Panc1 (cell line): ENCODE measurements at regions not wholly inside any gene's neighbourhood (a gene's known extent, or its start where the extent isn't known, plus 50 kb on each side); places are given as distances from the start of the nearest gene placed in this dataset.

Source experiments
- CTCF ChIP-seq: fragments of 450-650 bp; IDR thresholded peaks from 2 replicates; pipeline ENCODE4 v1.5.1; 2017; ENCODE audit warnings: mild to moderate bottlenecking
- POLR2AphosphoS5 ChIP-seq: IDR thresholded peaks from 2 replicates; pipeline ENCODE4 v1.6.1; 2012; ENCODE audit warnings: mild to moderate bottlenecking, low read depth, low read length, moderate library complexity
- REST ChIP-seq, 2 experiments: IDR thresholded peaks; 2 replicates each; pipeline ENCODE4 v1.6.1; 2011 to 2012; ENCODE audit warnings: low read depth in 2 of 2, control low read depth in 1 of 2, low read length in 1 of 2, mild to moderate bottlenecking in 1 of 2, moderate library complexity in 1 of 2; ENCODE audit not compliant: insufficient read depth in 1 of 2
- SIN3A ChIP-seq: IDR thresholded peaks from 2 replicates; pipeline ENCODE4 v1.6.1; 2012; ENCODE audit warnings: low read depth, mild to moderate bottlenecking, low read length, moderate library complexity, borderline replicate concordance; ENCODE audit not compliant: insufficient read depth
- TCF7L2 ChIP-seq: IDR thresholded peaks from 2 replicates; pipeline ENCODE4 v1.6.1; 2011; ENCODE audit warnings: mild to moderate bottlenecking, low read depth, low read length, inconsistent platforms

GRCh38 chr10:33749067-33749735, 414.7 kb upstream of the NRP1 start:
- TF ChIP-seq CTCF: no peak
- no peak for TF ChIP-seq REST (IDR thresholded peaks at IDR 0.05; ENCODE audit: insufficient read depth in 1 of 2, low read depth in 2 of 2, low read length in 1 of 2)
- no peak for TF ChIP-seq POLR2AphosphoS5
- TF ChIP-seq TCF7L2: no peak
- TF ChIP-seq SIN3A: no peak
